ENCODE measurements at regions not wholly inside any gene's neighbourhood (a gene's known extent, or its start where the extent isn't known, plus 50 kb on each side); places are given as distances from the start of the nearest gene placed in this dataset.

DNA sequence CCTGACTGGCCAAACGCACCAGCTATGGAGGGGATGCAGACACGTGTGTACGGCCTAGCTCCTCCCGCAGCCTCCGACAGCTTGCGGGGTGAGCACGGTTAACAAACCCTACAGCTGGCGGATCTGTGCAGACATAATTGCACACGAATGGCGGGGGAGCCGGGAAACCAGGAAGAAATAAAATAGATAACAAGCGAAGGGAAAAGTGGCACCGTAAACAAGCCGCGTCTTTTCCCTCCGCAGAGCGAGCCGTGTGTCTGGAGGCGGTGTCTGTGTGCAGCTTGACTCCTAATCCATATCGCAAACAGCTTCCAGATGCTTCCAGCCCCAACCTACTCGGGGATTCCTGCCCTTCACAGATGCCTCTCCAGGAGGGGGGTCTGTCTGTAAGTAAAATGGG, 853.1 kb upstream of the SALL3 start:
- H3K9me3 ChIP-seq (ENCODE audit: control insufficient read depth, low read length) = no peaks in the 10 kb centered on the region
- H3K4me1 ChIP-seq (ENCODE audit: control insufficient read depth, insufficient read depth, low read length, poor library complexity, severe bottlenecking) = no peaks in the 10 kb centered on the region
- H3K27ac ChIP-seq (ENCODE audit: insufficient read depth, low read length, poor library complexity, severe bottlenecking) = no peak overlapping the region
- no peaks in the 10 kb centered on the region for H3K27me3 ChIP-seq (replicated peaks; ENCODE audit: control insufficient read depth, insufficient read depth, low read length, poor library complexity, severe bottlenecking)
- H3K36me3 ChIP-seq (ENCODE audit: control insufficient read depth, insufficient read depth, low read length) = no peaks in the 10 kb centered on the region
- DNase-seq = no peak
- H3K4me3 ChIP-seq (ENCODE audit: insufficient read depth, low read depth, low read length, poor library complexity, severe bottlenecking) = no peak overlapping the region

DNA sequence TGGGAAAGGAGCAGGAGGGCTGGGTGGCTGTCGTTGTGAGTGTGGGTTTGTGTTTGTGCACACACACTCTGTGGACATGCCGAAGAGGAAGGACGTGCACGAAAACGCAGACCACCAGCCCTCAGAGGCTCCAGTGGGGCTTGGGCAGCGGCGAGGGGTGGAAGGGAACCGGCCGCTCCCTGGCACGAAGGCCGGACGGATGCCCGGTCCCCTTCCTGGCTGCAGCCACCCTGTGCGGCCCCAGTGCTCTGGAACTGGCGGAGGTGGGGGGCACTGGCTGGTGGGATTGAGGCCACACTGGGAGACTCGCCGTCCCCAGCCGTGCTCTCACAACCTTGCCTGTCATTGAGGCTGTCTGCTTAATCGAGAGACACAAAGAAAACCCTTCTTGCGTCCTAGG, 852.6 kb upstream of the SALL3 start:
- Histone ChIP-seq H3K9me3 (ENCODE audit: control insufficient read depth, low read length) (no peaks in the 10 kb centered on the region), H3K4me1 (ENCODE audit: control insufficient read depth, insufficient read depth, low read length, poor library complexity, severe bottlenecking) (no peaks in the 10 kb centered on the region), H3K4me3 (ENCODE audit: insufficient read depth, low read depth, low read length, poor library complexity, severe bottlenecking) (no peak overlapping the region), H3K36me3 (ENCODE audit: control insufficient read depth, insufficient read depth, low read length) (no peaks in the 10 kb centered on the region), H3K27me3 (replicated peaks; ENCODE audit: control insufficient read depth, insufficient read depth, low read length, poor library complexity, severe bottlenecking) (no peaks in the 10 kb centered on the region), H3K27ac (ENCODE audit: insufficient read depth, low read length, poor library complexity, severe bottlenecking) (no peak overlapping the region)
- no peak for DNase-seq

DNA sequence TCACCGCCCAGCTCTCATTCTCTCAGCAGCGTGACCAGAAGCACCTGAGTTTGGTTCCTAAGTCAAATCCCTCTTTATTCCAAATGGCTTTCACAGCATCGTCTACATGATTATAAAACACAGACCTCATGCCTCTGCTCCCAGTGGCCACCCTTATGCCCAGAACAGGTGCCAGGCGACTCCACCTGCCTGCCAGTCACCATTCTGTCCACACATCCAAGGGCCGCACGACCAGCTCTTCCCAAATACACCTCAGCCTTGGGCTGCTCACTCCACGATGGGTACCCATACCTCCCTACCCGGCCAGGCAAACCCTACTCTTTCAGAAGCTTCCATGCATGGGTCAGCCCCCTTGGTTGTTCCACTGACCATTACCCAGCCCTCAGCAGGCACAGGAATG, 851.6 kb upstream of the SALL3 start:
- DNase-seq = no peak
- no peak overlapping the region for H3K4me3 ChIP-seq (ENCODE audit: insufficient read depth, low read depth, low read length, poor library complexity, severe bottlenecking)
- H3K9me3 ChIP-seq (ENCODE audit: control insufficient read depth, low read length) = no peaks in the 10 kb centered on the region
- no peaks in the 10 kb centered on the region for H3K4me1 ChIP-seq (ENCODE audit: control insufficient read depth, insufficient read depth, low read length, poor library complexity, severe bottlenecking)
- no peak overlapping the region for H3K27ac ChIP-seq (ENCODE audit: insufficient read depth, low read length, poor library complexity, severe bottlenecking)
- no peaks in the 10 kb centered on the region for H3K36me3 ChIP-seq (ENCODE audit: control insufficient read depth, insufficient read depth, low read length)
- no peaks in the 10 kb centered on the region for H3K27me3 ChIP-seq (replicated peaks; ENCODE audit: control insufficient read depth, insufficient read depth, low read length, poor library complexity, severe bottlenecking)

DNA sequence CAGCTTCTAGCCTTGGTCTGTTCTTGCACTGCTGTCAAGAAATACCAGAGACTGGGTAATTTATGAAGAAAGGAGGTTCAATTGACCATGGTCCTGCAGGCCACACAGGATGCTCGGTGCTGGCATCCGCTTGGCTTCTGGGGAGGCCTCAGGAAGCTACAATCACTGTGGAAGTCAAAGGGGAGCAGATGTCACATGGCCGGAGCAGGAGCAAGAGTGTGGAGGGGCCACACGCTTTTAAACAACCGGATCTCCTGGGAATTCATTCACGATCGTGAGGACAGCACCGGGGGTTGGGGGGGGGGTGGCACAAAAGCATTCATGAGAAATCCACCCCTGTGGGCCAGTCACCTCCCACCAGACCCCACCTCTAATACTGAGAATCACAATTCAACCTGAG, 850.4 kb upstream of the SALL3 start:
- Histone ChIP-seq H3K27ac (ENCODE audit: insufficient read depth, low read length, poor library complexity, severe bottlenecking) (no peak overlapping the region), H3K4me3 (ENCODE audit: insufficient read depth, low read depth, low read length, poor library complexity, severe bottlenecking) (no peak overlapping the region), H3K4me1 (ENCODE audit: control insufficient read depth, insufficient read depth, low read length, poor library complexity, severe bottlenecking) (no peaks in the 10 kb centered on the region), H3K36me3 (ENCODE audit: control insufficient read depth, insufficient read depth, low read length) (no peaks in the 10 kb centered on the region), H3K27me3 (replicated peaks; ENCODE audit: control insufficient read depth, insufficient read depth, low read length, poor library complexity, severe bottlenecking) (no peaks in the 10 kb centered on the region), H3K9me3 (ENCODE audit: control insufficient read depth, low read length) (no peaks in the 10 kb centered on the region)
- DNase-seq = no peak

DNA sequence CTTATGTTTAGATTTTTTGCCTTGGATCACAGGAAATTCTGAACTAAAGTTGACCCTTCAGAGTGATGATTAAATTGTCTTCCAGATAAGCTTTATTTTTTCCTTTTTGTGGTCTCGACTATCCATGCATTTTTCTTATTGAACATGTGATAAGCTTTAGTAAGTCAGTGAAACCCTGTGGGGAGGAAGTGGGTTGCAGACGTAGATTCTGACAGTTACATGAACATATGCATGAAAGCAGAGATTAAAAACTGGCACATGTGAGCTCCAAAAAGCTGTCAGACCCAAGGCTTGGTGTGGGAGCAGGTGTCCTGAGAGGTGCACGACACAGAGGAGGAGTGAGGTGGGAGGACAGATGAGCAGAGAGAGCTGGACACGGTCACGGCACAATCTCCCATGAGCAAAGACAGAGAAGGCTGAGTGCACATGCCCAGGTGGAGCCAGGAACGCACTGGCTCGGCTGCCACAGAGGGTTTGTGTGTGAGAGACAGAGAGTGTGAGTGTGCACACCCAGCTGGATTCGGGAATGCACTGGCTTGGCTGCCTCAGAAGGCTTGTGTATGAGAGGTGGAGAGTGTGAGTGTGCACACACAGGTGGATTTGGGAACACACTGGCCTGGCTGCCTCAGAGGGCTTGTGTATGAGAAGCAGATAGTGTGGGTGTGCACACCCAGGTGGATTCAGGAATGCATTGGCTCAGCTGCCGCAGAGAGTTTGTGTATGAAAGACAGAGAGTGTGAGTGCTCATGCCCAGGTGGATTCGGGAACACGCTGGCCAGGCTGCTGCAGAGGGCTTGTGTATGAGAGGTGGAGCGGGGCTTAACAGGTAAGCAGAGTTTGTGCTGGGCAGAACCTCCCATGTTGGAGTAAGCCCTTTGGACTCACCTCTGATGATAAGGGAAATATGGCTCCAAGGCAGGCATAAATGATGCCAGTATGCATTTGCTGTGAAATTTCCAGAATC, 849.1 kb upstream of the SALL3 start:
- Histone ChIP-seq H3K36me3 (ENCODE audit: control insufficient read depth, insufficient read depth, low read length) (no peaks in the 10 kb centered on the region), H3K27me3 (replicated peaks; ENCODE audit: control insufficient read depth, insufficient read depth, low read length, poor library complexity, severe bottlenecking) (no peaks in the 10 kb centered on the region), H3K4me3 (ENCODE audit: insufficient read depth, low read depth, low read length, poor library complexity, severe bottlenecking) (no peak overlapping the region), H3K9me3 (ENCODE audit: control insufficient read depth, low read length) (no peaks in the 10 kb centered on the region), H3K4me1 (ENCODE audit: control insufficient read depth, insufficient read depth, low read length, poor library complexity, severe bottlenecking) (no peaks in the 10 kb centered on the region), H3K27ac (ENCODE audit: insufficient read depth, low read length, poor library complexity, severe bottlenecking) (no peak overlapping the region)
- DNase-seq = no peak

DNA sequence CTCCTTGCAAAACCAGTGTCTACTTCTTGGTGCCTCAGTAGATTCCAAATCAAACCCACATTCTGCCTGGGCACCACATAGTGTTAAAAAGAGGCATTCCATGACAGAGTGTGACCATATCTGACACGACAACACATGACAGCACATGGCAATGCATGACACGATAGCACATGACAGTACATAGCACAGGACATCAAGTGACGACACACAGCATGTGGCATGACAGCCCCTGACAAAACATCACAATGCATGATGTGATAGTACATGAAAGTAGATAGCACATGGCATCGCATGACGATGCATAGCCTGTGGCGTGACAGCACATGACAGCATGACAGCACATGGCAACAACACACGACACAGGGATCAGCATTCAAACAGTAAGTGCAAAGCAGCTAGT, 845.9 kb upstream of the SALL3 start:
- H3K4me1 ChIP-seq (ENCODE audit: control insufficient read depth, insufficient read depth, low read length, poor library complexity, severe bottlenecking) = no peaks in the 10 kb centered on the region
- H3K4me3 ChIP-seq (ENCODE audit: insufficient read depth, low read depth, low read length, poor library complexity, severe bottlenecking) = no peak overlapping the region
- DNase-seq = no peak
- H3K9me3 ChIP-seq (ENCODE audit: control insufficient read depth, low read length) = no peaks in the 10 kb centered on the region
- no peaks in the 10 kb centered on the region for H3K36me3 ChIP-seq (ENCODE audit: control insufficient read depth, insufficient read depth, low read length)
- H3K27me3 ChIP-seq (replicated peaks; ENCODE audit: control insufficient read depth, insufficient read depth, low read length, poor library complexity, severe bottlenecking) = no peaks in the 10 kb centered on the region
- H3K27ac ChIP-seq (ENCODE audit: insufficient read depth, low read length, poor library complexity, severe bottlenecking) = no peak overlapping the region

DNA sequence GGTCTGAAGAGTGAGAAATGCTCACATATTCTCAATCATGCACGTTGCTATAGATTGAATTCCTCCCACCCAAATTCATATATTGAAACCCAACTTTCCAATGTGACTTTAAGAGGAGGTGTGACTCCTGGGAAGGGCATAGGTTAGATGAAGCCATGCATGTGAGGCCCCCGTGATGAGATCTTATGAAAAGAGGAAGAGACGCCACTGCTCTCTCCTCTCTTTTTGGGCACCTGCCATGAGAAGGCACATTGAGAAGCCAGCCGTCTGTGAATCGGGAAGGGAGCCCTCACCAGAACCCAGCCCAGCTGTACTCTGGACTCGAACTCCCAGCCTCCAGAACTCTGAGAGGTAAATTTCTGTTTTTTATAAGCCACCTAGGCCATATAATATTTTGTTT, 842.6 kb upstream of the SALL3 start:
- no peak for DNase-seq
- Histone ChIP-seq H3K4me3 (ENCODE audit: insufficient read depth, low read depth, low read length, poor library complexity, severe bottlenecking) (no peak overlapping the region), H3K27me3 (replicated peaks; ENCODE audit: control insufficient read depth, insufficient read depth, low read length, poor library complexity, severe bottlenecking) (no peaks in the 10 kb centered on the region), H3K27ac (ENCODE audit: insufficient read depth, low read length, poor library complexity, severe bottlenecking) (no peak overlapping the region), H3K4me1 (ENCODE audit: control insufficient read depth, insufficient read depth, low read length, poor library complexity, severe bottlenecking) (no peaks in the 10 kb centered on the region), H3K9me3 (ENCODE audit: control insufficient read depth, low read length) (no peaks in the 10 kb centered on the region), H3K36me3 (ENCODE audit: control insufficient read depth, insufficient read depth, low read length) (no peaks in the 10 kb centered on the region)

DNA sequence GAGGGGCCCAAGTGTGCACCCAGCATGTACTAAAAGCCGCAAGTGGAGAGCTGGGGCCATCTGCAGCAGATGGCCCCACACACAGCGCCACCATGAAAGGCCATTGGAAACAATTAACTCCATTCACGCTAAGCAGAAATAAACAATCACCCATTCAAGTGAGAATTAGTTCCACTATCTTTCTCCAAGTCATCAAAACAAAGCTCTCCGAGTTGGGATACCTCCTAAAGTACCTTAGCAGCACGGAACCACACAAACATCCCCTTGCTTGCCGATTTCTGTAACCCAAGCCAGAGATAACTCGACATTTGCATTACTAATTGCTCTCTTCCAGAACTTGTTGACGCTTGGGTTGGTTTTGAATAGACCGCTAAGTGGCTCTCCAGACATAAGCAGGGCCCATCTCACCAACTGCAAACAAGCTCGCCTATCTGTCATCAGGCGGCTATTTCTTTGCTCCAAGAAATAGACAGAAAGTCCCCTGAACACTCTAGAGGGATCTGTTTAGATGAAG, 840.6 kb upstream of the SALL3 start:
- DNase-seq = no peak
- Histone ChIP-seq H3K9me3 (ENCODE audit: control insufficient read depth, low read length) (no peaks in the 10 kb centered on the region), H3K4me1 (ENCODE audit: control insufficient read depth, insufficient read depth, low read length, poor library complexity, severe bottlenecking) (no peaks in the 10 kb centered on the region), H3K36me3 (ENCODE audit: control insufficient read depth, insufficient read depth, low read length) (no peaks in the 10 kb centered on the region), H3K4me3 (ENCODE audit: insufficient read depth, low read depth, low read length, poor library complexity, severe bottlenecking) (no peak overlapping the region), H3K27me3 (replicated peaks; ENCODE audit: control insufficient read depth, insufficient read depth, low read length, poor library complexity, severe bottlenecking) (no peaks in the 10 kb centered on the region), H3K27ac (ENCODE audit: insufficient read depth, low read length, poor library complexity, severe bottlenecking) (no peak overlapping the region)

DNA sequence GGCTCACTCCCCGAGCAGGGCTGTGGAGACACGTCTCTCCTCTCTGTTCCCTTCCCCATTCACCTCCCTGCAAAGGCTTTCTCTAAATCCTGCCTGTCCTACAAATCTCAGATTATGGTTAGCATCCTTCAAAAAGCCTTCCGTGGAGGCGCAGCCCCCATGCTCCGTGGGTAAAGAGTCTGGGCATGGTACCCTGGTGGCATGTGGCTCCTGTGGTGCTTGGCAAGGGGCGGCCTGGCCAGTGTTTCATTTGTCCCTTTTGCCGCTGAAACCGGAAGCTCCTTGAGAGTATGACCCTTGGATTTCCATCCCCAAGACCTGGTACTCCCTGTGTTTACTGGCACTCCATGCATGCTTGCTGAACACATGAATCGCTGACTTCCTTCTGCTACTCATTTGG, 839.3 kb upstream of the SALL3 start:
- Histone ChIP-seq H3K27ac (ENCODE audit: insufficient read depth, low read length, poor library complexity, severe bottlenecking) (no peak overlapping the region), H3K9me3 (ENCODE audit: control insufficient read depth, low read length) (no peaks in the 10 kb centered on the region), H3K4me3 (ENCODE audit: insufficient read depth, low read depth, low read length, poor library complexity, severe bottlenecking) (no peak overlapping the region), H3K27me3 (replicated peaks; ENCODE audit: control insufficient read depth, insufficient read depth, low read length, poor library complexity, severe bottlenecking) (no peaks in the 10 kb centered on the region), H3K36me3 (ENCODE audit: control insufficient read depth, insufficient read depth, low read length) (no peaks in the 10 kb centered on the region), H3K4me1 (ENCODE audit: control insufficient read depth, insufficient read depth, low read length, poor library complexity, severe bottlenecking) (no peaks in the 10 kb centered on the region)
- DNase-seq = no peak

DNA sequence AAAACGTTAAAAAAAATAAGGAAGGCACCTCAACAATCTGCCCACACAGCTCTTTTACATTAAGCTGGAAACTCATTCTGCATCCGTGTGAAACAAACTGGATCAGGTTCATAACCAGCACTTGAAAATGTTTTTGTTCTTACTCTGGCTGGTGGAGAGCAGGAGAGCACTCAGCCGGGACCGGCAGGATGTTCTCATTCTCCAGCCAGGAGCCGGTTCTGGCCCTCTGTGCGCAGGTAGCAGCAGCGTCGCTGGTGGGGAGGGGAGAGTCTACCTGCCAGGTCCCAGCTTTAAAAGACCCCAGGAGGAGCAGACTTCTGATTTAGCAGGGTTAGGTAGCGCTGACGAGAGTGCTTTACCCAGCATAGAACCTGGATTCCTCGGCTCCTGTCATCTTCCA, 834.9 kb upstream of the SALL3 start:
- no peak for DNase-seq
- Histone ChIP-seq H3K4me1 (ENCODE audit: control insufficient read depth, insufficient read depth, low read length, poor library complexity, severe bottlenecking) (no peaks in the 10 kb centered on the region), H3K27me3 (replicated peaks; ENCODE audit: control insufficient read depth, insufficient read depth, low read length, poor library complexity, severe bottlenecking) (no peaks in the 10 kb centered on the region), H3K27ac (ENCODE audit: insufficient read depth, low read length, poor library complexity, severe bottlenecking) (no peak overlapping the region), H3K9me3 (ENCODE audit: control insufficient read depth, low read length) (no peaks in the 10 kb centered on the region), H3K4me3 (ENCODE audit: insufficient read depth, low read depth, low read length, poor library complexity, severe bottlenecking) (no peak overlapping the region), H3K36me3 (ENCODE audit: control insufficient read depth, insufficient read depth, low read length) (no peaks in the 10 kb centered on the region)

All from effector memory CD4-positive, alpha-beta T cell (primary cell).